WI38 (cell line): ENCODE measurements at regions not wholly inside any gene's neighbourhood (a gene's known extent, or its start where the extent isn't known, plus 50 kb on each side); places are given as distances from the start of the nearest gene placed in this dataset.
A peak's percentile ranks its signal among the peaks of the same experiment; 100 is the strongest.
"Not testable (repeated sequence)": the region's sequence is repeated elsewhere in the genome, so short reads cannot be mapped to it uniquely, and the experiment has no call there.

Experiments
- H3K4me3 ChIP-seq: 2 replicates; pipeline ENCODE4 v1.5.1; 2011; ENCODE audit warnings: low read depth, mild to moderate bottlenecking, control low read depth, low read length
- CTCF ChIP-seq: IDR thresholded peaks from 2 replicates; pipeline ENCODE4 v1.5.1; 2012; ENCODE audit warnings: low read depth, mild to moderate bottlenecking, control low read depth, low read length

DNA sequence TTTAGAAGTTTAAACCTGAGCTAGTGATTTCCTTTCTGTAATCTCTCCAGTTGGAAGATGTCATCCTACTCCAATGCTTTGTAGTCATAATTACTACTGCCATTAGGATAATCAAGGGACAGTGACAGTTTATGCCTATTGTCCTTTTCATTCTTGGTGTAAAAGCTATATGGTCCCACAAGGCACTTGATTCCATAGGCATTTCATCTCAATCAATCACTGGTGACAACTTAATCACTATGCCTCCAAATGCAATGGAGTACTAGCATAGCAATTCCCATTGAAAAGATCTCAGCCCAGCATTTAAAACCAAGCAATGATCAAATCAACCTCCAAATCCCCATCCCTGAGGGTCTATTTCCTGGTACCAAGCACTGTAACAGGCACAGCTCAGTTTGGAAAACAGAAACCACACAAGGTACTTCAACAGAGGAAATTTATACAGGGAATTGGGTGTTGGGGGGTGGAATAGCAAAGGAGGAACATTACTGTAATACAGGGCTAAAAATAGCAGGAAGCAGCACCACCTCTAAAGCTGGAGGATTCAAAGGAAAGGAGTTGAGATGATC, 51.0 kb downstream of the FHIP2A start:
- no peak for TF ChIP-seq CTCF
- no peak overlapping the region for H3K4me3 ChIP-seq

DNA sequence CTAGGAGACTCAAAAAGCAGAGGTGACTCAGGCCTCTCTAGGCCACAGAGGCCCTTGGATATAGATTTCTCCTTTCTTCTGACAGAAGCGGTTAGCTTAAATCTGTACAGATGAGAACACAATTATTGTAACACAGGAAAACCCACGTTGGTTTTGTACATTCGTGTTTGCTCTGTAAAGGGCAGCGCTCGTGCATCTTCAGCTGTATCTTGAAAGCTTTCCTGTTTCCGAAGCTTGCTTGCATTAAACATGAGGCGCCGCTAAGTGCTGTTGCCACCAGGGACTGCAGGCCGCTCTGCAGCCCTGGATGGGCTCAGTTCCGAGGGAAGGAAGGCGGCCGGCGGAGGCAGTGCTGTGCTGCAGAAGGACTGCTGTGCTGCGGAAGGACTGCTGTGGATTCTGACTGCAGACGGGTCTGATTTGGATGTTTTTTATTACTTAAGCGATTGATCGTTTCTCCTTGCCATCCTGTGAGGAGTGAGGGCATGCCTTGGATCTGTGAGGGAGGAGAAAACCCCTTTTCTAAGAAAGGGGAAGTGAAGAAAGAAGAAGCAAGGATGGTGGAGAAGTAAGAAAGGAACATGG, 53.3 kb downstream of the FHIP2A start:
- no peak overlapping the region for H3K4me3 ChIP-seq
- no peak for TF ChIP-seq CTCF

DNA sequence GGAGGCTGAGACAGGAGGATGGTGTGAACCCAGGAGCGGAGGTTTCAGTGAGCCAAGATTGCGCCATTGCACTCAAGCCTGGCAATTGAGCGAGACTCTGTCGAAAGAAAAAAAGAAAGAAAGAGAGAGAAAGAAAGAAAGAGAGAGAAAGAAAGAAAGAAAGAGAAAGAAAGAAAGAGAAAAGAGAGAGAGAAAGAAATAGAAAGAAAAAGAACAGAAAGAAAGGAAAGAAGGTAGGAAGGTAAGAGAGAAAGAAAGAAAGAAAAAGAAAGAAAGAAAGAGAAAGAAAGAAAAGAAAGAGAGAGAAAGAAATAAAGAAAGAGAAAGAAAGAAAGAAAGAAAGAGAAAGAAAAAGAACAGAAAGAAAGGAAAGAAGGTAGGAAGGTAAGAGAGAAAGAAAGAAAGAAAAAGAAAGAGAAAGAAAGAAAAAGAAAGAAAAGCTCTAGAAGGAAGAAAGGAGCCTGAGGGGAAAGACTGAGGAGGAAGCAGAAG, 54.1 kb downstream of the FHIP2A start:
- not testable (repeated sequence) for H3K4me3 ChIP-seq

GRCh38 chr10:114876169-114876568, 54.6 kb downstream of the FHIP2A start:
- TF ChIP-seq CTCF, result no peak
- no peak overlapping the region for H3K4me3 ChIP-seq

- H3K4me3 ChIP-seq, result no peak overlapping the region
- TF ChIP-seq CTCF, result peak; percentile 82
Observed at GRCh38 chr10:114876602-114877300, 55.2 kb downstream of the FHIP2A start.

DNA sequence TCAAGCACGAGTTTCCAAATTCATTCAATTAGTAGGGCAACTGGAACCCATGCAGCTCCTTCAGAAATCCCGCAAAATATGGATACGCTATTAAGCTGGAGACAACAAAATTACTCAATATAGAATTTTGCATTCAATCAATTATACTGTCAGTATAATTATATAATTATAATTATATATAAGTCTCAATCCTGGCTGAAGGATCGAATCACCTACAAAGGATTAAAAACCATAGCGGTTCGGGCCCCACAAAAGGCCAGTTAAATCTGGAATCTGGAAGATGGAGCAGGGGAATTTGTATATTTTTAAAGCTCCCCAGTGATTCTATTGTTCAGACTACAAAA, 55.7 kb downstream of the FHIP2A start:
- no peak for TF ChIP-seq CTCF
- no peak overlapping the region for H3K4me3 ChIP-seq

GRCh38 chr10:114879093-114879492, 57.5 kb downstream of the FHIP2A start:
- H3K4me3 ChIP-seq, result no peak overlapping the region
- no peak for TF ChIP-seq CTCF
